SK-N-SH (cell line): ENCODE measurements at regions not wholly inside any gene's neighbourhood (a gene's known extent, or its start where the extent isn't known, plus 50 kb on each side); places are given as distances from the start of the nearest gene placed in this dataset.

Experiments used
- CTCF ChIA-PET: fragments of 300-600, 350-600 bp; formaldehyde crosslinking; extraction: SDS; loops from one replicate; lab custom pipeline; 2021; lab: Yijun Ruan, JAX
- POLR2A ChIA-PET: fragments of 350-600 bp; sonication (Branson Sonifier 250); formaldehyde crosslinking; extraction: SDS; loops from one replicate; lab custom pipeline; 2020; ENCODE audit warnings: antibody characterized with exemption, inconsistent platforms; lab: Yijun Ruan, JAX
- DNase-seq: peaks from one replicate; pipeline ENCODE4 v3.0.0; 2012
- H2AFZ ChIP-seq: fragments of 200-600 bp; sonication (generic); 2 replicates; pipeline ENCODE4 v1.8.1; 2016; ENCODE audit warnings: antibody characterized with exemption, mild to moderate bottlenecking, low read depth
- H3F3A ChIP-seq: fragments of 200-600 bp; sonication (generic); replicated peaks from 2 replicates; pipeline ENCODE3; 2016; ENCODE audit warnings: antibody characterized with exemption, mild to moderate bottlenecking; ENCODE audit not compliant: insufficient read depth
- H3K27ac ChIP-seq, 2 experiments: fragments of 200-500 bp in 1 of 2; fragments of 200-600 bp in 1 of 2; sonication (Bioruptor generic) in 1 of 2; sonication (generic), shearing (Covaris generic) in 1 of 2; 2 replicates each; pipeline versions ENCODE4 v1.5.1 to v1.6.1; 2014 to 2016; ENCODE audit warnings: low read depth in 2 of 2, inconsistent platforms in 1 of 2, low read length in 1 of 2, mild to moderate bottlenecking in 1 of 2, mixed read lengths in 1 of 2
- H3K27me3 ChIP-seq: fragments of 200-600 bp; sonication (generic), shearing (Covaris generic); 2 replicates; pipeline ENCODE4 v1.6.1; 2016; ENCODE audit warnings: mixed run types; ENCODE audit not compliant: insufficient read depth
- H3K36me3 ChIP-seq, 2 experiments: fragments of 200-500 bp in 1 of 2; fragments of 200-600 bp in 1 of 2; sonication (Bioruptor generic) in 1 of 2; sonication (generic) in 1 of 2; replicated peaks in 1 of 2; 2 replicates each; pipeline versions ENCODE3 to v1.5.1; 2014 to 2016; ENCODE audit warnings: low read length in 1 of 2, mild to moderate bottlenecking in 1 of 2; ENCODE audit not compliant: insufficient read depth in 2 of 2, control insufficient read depth in 1 of 2
- H3K4me1 ChIP-seq, 2 experiments: fragments of 200-500 bp in 1 of 2; fragments of 200-600 bp in 1 of 2; sonication (Bioruptor generic) in 1 of 2; sonication (generic), shearing (Covaris generic) in 1 of 2; 2 replicates each; pipeline versions ENCODE4 v1.5.1 to v1.6.1; 2014 to 2016; ENCODE audit warnings: low read depth in 1 of 2, low read length in 1 of 2, mixed run types in 1 of 2; ENCODE audit not compliant: insufficient read depth in 2 of 2, control insufficient read depth in 1 of 2
- H3K4me2 ChIP-seq: fragments of 200-600 bp; sonication (generic), shearing (Covaris generic); 2 replicates; pipeline ENCODE4 v1.6.1; 2017; ENCODE audit warnings: mixed run types
- H3K4me3 ChIP-seq, 2 experiments: fragments of 200-500 bp in 1 of 2; fragments of 200-600 bp in 1 of 2; sonication (Bioruptor generic) in 1 of 2; sonication (generic), shearing (Covaris generic) in 1 of 2; 2 replicates each; pipeline versions ENCODE4 v1.5.1 to v1.8.1; 2014 to 2016; ENCODE audit warnings: low read depth in 2 of 2, inconsistent platforms in 1 of 2, low read length in 1 of 2, mild to moderate bottlenecking in 1 of 2, mixed read lengths in 1 of 2, moderate library complexity in 1 of 2
- H3K79me2 ChIP-seq: fragments of 200-600 bp; sonication (generic); 2 replicates; pipeline ENCODE4 v1.8.1; 2017; ENCODE audit warnings: mild to moderate bottlenecking; ENCODE audit not compliant: insufficient read depth
- H3K9ac ChIP-seq: fragments of 200-600 bp; sonication (generic); 2 replicates; pipeline ENCODE4 v1.6.1; 2017; ENCODE audit warnings: mixed run types
- H3K9me2 ChIP-seq: fragments of 200-600 bp; sonication (generic); 2 replicates; pipeline ENCODE4 v1.6.1; 2017; ENCODE audit warnings: mixed run types
- H3K9me3 ChIP-seq: fragments of 200-600 bp; sonication (generic); 2 replicates; pipeline ENCODE4 v1.6.1; 2017; ENCODE audit warnings: mixed run types, mild to moderate bottlenecking, moderate library complexity
- H4K20me1 ChIP-seq: fragments of 200-600 bp; sonication (generic); 2 replicates; pipeline ENCODE4 v1.6.1; 2017; ENCODE audit warnings: mild to moderate bottlenecking, mixed run types; ENCODE audit not compliant: insufficient read depth
- CTCF ChIP-seq: fragments of 200-600 bp; sonication (generic); IDR thresholded peaks from 2 replicates; pipeline ENCODE4 v1.6.1; 2017; ENCODE audit warnings: antibody characterized with exemption, mild to moderate bottlenecking, moderate library complexity
- EP300 ChIP-seq, 2 experiments: IDR thresholded peaks; 2 replicates each; pipeline versions ENCODE4 v1.4.0 to v1.6.1; 2012; ENCODE audit warnings: borderline replicate concordance in 1 of 2, low read depth in 1 of 2, low read length in 1 of 2
- FOXJ3 ChIP-seq: sonication (generic); formaldehyde crosslinking; IDR thresholded peaks from 2 replicates; pipeline ENCODE4 v1.5.1; 2020; ENCODE audit warnings: mild to moderate bottlenecking, missing genetic modification reagents
- FOXM1 ChIP-seq: IDR thresholded peaks from 2 replicates; pipeline ENCODE4 v1.4.0; 2012; ENCODE audit warnings: low read depth, mild to moderate bottlenecking
- IRF3 ChIP-seq: fragments of 150-350 bp; IDR thresholded peaks from 2 replicates; pipeline ENCODE4 v1.6.1; 2016; ENCODE audit warnings: mild to moderate bottlenecking, low read depth, low read length
- JUND ChIP-seq: IDR thresholded peaks from 2 replicates; pipeline ENCODE4 v1.4.0; 2012
- MXI1 ChIP-seq: IDR thresholded peaks from 2 replicates; pipeline ENCODE4 v1.6.1; 2012; ENCODE audit warnings: mild to moderate bottlenecking, low read depth, low read length, improper control_type of control experiment
- NFIC ChIP-seq: IDR thresholded peaks from 2 replicates; pipeline ENCODE4 v1.4.0; 2012; ENCODE audit warnings: borderline replicate concordance
- PBX3 ChIP-seq: IDR thresholded peaks from 2 replicates; pipeline ENCODE4; 2012
- RXRA ChIP-seq: IDR thresholded peaks from 2 replicates; pipeline ENCODE4 v1.4.0; 2012; ENCODE audit warnings: low read depth, mild to moderate bottlenecking, borderline replicate concordance
- SIN3A ChIP-seq: IDR thresholded peaks from 2 replicates; pipeline ENCODE4 v1.6.1; 2012; ENCODE audit warnings: low read depth, mild to moderate bottlenecking, low read length, moderate library complexity, borderline replicate concordance
- TAF1 ChIP-seq: IDR thresholded peaks from 2 replicates; pipeline ENCODE4 v1.6.1; 2012; ENCODE audit warnings: low read depth, mild to moderate bottlenecking, low read length, moderate library complexity, borderline replicate concordance
- TCF12 ChIP-seq: IDR thresholded peaks from 2 replicates; pipeline ENCODE4 v1.4.0; 2012
- USF1 ChIP-seq: IDR thresholded peaks from 2 replicates; pipeline ENCODE4 v1.4.0; 2012; ENCODE audit warnings: low read depth, borderline replicate concordance
- WGBS: methylation state at CpG from one replicate; pipeline ENCODE4 v1.1.6; 2017; ENCODE audit warnings: low lambda C conversion rate; 5-methylcytosine and 5-hydroxymethylcytosine counted together

- 28% methylated on average over 2 of the region's 2 CpGs for WGBS
- POLR2A ChIA-PET: no interaction called here
Measured at GRCh38 chr4:25540734-25541133, 114.9 kb upstream of the SLC34A2 start.

GRCh38 chr4:25547343-25547742, 108.3 kb upstream of the SLC34A2 start:
- WGBS: 45% methylated on average over 5 of the region's 5 CpGs
- no peak overlapping the region for H3K27ac ChIP-seq
- no peak overlapping the region for H3K9ac ChIP-seq
- H3K36me3 ChIP-seq: no peaks in the 10 kb centered on the region
- no peaks in the 10 kb centered on the region for H3K4me1 ChIP-seq
- H4K20me1 ChIP-seq: no peaks in the 10 kb centered on the region
- no peak overlapping the region for H3K4me2 ChIP-seq
- H3K79me2 ChIP-seq: no peaks in the 10 kb centered on the region
- H3K27me3 ChIP-seq: no peaks in the 10 kb centered on the region
- no peaks in the 10 kb centered on the region for H3F3A ChIP-seq
- no peak for DNase-seq
- H3K9me2 ChIP-seq: no peaks in the 10 kb centered on the region
- H2AFZ ChIP-seq: no peak overlapping the region
- no peak overlapping the region for H3K4me3 ChIP-seq
- TF ChIP-seq TCF12: no peak
- no peak for TF ChIP-seq IRF3
- TF ChIP-seq MXI1: no peak
- no peak for TF ChIP-seq TAF1
- TF ChIP-seq FOXM1: no peak
- no peaks in the 10 kb centered on the region for H3K9me3 ChIP-seq
- ChIA-PET CTCF (no interaction called here), POLR2A (no interaction called here)

More at GRCh38 chr4:25540734-25541133, 114.9 kb upstream of the SLC34A2 start:
- H3K9me2 ChIP-seq: no peaks in the 10 kb centered on the region
- H3K4me2 ChIP-seq: no peak overlapping the region
- H3K27me3 ChIP-seq: no peaks in the 10 kb centered on the region; the same call in 1 of the 2 replicates
- CTCF ChIA-PET: no interaction called here
- H3K9me3 ChIP-seq: no peaks in the 10 kb centered on the region
- no peak overlapping the region for H3K9ac ChIP-seq
- H3K4me3 ChIP-seq: no peak overlapping the region
- H3F3A ChIP-seq: no peaks in the 10 kb centered on the region
- no peaks in the 10 kb centered on the region for H4K20me1 ChIP-seq
- no peak overlapping the region for H3K27ac ChIP-seq
- no peak for DNase-seq
- no peaks in the 10 kb centered on the region for H3K79me2 ChIP-seq
- H3K4me1 ChIP-seq: no peaks in the 10 kb centered on the region
- no peaks in the 10 kb centered on the region for H3K36me3 ChIP-seq
- no peak overlapping the region for H2AFZ ChIP-seq
- TF ChIP-seq CTCF: no peak

GRCh38 chr4:25549413-25549812, 106.2 kb upstream of the SLC34A2 start:
- Histone ChIP-seq H3K27ac (no peak overlapping the region), H3K9ac (no peak overlapping the region), H4K20me1 (no peaks in the 10 kb centered on the region), H3K27me3 (no peaks in the 10 kb centered on the region; the same call in 1 of the 2 replicates), H3F3A (no peaks in the 10 kb centered on the region), H2AFZ (no peak overlapping the region), H3K36me3 (no peaks in the 10 kb centered on the region), H3K4me3 (no peak overlapping the region), H3K9me2 (no peaks in the 10 kb centered on the region), H3K79me2 (no peaks in the 10 kb centered on the region), H3K4me2 (no peak overlapping the region), H3K9me3 (no peaks in the 10 kb centered on the region), H3K4me1 (no peaks in the 10 kb centered on the region)
- ChIA-PET POLR2A (no interaction called here), CTCF (no interaction called here)
- DNase-seq: no peak
- TF ChIP-seq JUND (no peak), CTCF (no peak), NFIC (no peak), SIN3A (no peak), TAF1 (no peak), EP300 (IDR thresholded peaks at IDR 0.05; ENCODE audit: borderline replicate concordance in 1 of 2, low read depth in 1 of 2, low read length in 1 of 2) (no peak), PBX3 (no peak), USF1 (no peak), RXRA (no peak), FOXJ3 (CRISPR knock-in tag) (no peak), IRF3 (no peak)
